H1 (cell line): ENCODE measurements at regions not wholly inside any gene's neighbourhood (a gene's known extent, or its start where the extent isn't known, plus 50 kb on each side); places are given as distances from the start of the nearest gene placed in this dataset.
A peak's percentile ranks its signal among the peaks of the same experiment; 100 is the strongest.

Experiments
- CTCF ChIA-PET: fragments of 300-600 bp; sonication (Branson Sonifier 250); formaldehyde crosslinking; loops from one replicate; lab custom pipeline; 2021; ENCODE audit not compliant: partially characterized antibody; lab: Charles Lee
- POLR2A ChIA-PET: fragments of 300-600 bp; sonication (Branson Sonifier 250); formaldehyde crosslinking; loops from one replicate; lab custom pipeline; 2021; ENCODE audit warnings: inconsistent platforms; ENCODE audit not compliant: partially characterized antibody; lab: Charles Lee
- DNase-seq, 2 experiments: peaks; one replicate each; pipeline versions ENCODE4 v3.0.0 to v3.0.0-alpha.2; 2010 to 2022; ENCODE audit warnings: low spot score in 2 of 2, low read depth in 1 of 2, mixed read lengths in 1 of 2
- FAIRE-seq: peaks from 2 replicates; lab custom pipeline; 2011; peaks lifted over from hg19 to GRCh38; lab: Jason Lieb, UNC
- H2AFZ ChIP-seq: 2 replicates; pipeline ENCODE4 v1.8.1; 2012; ENCODE audit warnings: low read length, inconsistent platforms
- H2AK5ac ChIP-seq: 2 replicates; pipeline ENCODE4 v1.6.1; 2013; ENCODE audit warnings: low read depth, low read length
- H2BK120ac ChIP-seq: replicated peaks from 2 replicates; pipeline ENCODE3; 2013; ENCODE audit warnings: low read depth, low read length, inconsistent platforms
- H2BK12ac ChIP-seq: 2 replicates; pipeline ENCODE4 v1.6.1; 2013; ENCODE audit warnings: low read depth, low read length
- H2BK15ac ChIP-seq: 2 replicates; pipeline ENCODE4 v1.6.1; 2013; ENCODE audit warnings: low read length
- H2BK20ac ChIP-seq: 2 replicates; pipeline ENCODE4 v1.6.1; 2013; ENCODE audit warnings: low read length
- H2BK5ac ChIP-seq: 2 replicates; pipeline ENCODE4 v1.6.1; 2013; ENCODE audit warnings: low read depth, low read length
- H3K14ac ChIP-seq: 2 replicates; pipeline ENCODE4 v1.6.1; 2013; ENCODE audit warnings: inconsistent platforms; ENCODE audit not compliant: insufficient read length
- H3K18ac ChIP-seq: 2 replicates; pipeline ENCODE4 v1.6.1; 2013; ENCODE audit warnings: low read length; ENCODE audit errors: extremely low read depth
- H3K23ac ChIP-seq: 2 replicates; pipeline ENCODE4 v1.6.1; 2013; ENCODE audit warnings: inconsistent platforms; ENCODE audit not compliant: insufficient read length
- H3K23me2 ChIP-seq: 2 replicates; pipeline ENCODE4 v1.6.1; 2013; ENCODE audit warnings: low read depth, low read length
- H3K27ac ChIP-seq: 2 replicates; pipeline ENCODE4 v1.6.1; 2011; ENCODE audit warnings: low read depth, low read length, inconsistent platforms
- H3K27me3 ChIP-seq, 4 experiments: replicated peaks in 1 of 4; 1 replicate in 1 of 4; 2 replicates in 3 of 4; pipeline versions ENCODE4 v1.6.1 to v1.8.1; 2011 to 2013; ENCODE audit warnings: low read length in 3 of 4, mild to moderate bottlenecking in 3 of 4, inconsistent platforms in 2 of 4, mixed read lengths in 2 of 4, moderate library complexity in 1 of 4; ENCODE audit not compliant: control insufficient read depth in 3 of 4, insufficient read depth in 3 of 4; ENCODE audit errors: extremely low read depth in 1 of 4
- H3K36me3 ChIP-seq, 4 experiments: 2 replicates each; pipeline versions ENCODE4 v1.6.1 to v1.8.1; 2011 to 2013; ENCODE audit warnings: mild to moderate bottlenecking in 4 of 4, low read length in 3 of 4, moderate library complexity in 2 of 4, control low read depth in 1 of 4, inconsistent platforms in 1 of 4; ENCODE audit not compliant: insufficient read depth in 4 of 4, control insufficient read depth in 2 of 4
- H3K4ac ChIP-seq: replicated peaks from 2 replicates; pipeline ENCODE3; 2013; ENCODE audit warnings: low read length, low read depth, mixed read lengths, inconsistent platforms; ENCODE audit not compliant: insufficient read length
- H3K4me1 ChIP-seq, 4 experiments: replicated peaks in 1 of 4; 1 replicate in 1 of 4; 2 replicates in 3 of 4; pipeline versions ENCODE4 v1.6.1 to v1.8.1; 2011 to 2013; ENCODE audit warnings: low read length in 3 of 4, inconsistent platforms in 2 of 4, mixed read lengths in 1 of 4; ENCODE audit not compliant: insufficient read depth in 4 of 4, control insufficient read depth in 3 of 4
- H3K4me2 ChIP-seq, 2 experiments: 2 replicates each; pipeline versions ENCODE4 v1.6.1 to v1.8.1; 2011 to 2013; ENCODE audit warnings: low read depth in 2 of 2, low read length in 2 of 2, control low read depth in 1 of 2, inconsistent platforms in 1 of 2, mild to moderate bottlenecking in 1 of 2; ENCODE audit not compliant: insufficient read depth in 1 of 2
- H3K4me3 ChIP-seq, 4 experiments: fragments of 200-600, 300-600 bp in 1 of 4; sonication (generic), shearing (Covaris generic), sonication (Bioruptor Twin) in 1 of 4; 2 replicates each; pipeline versions ENCODE4 v1.5.1 to v1.8.1; 2011 to 2016; ENCODE audit warnings: low read length in 4 of 4, low read depth in 3 of 4, control low read depth in 2 of 4, inconsistent platforms in 2 of 4, mild to moderate bottlenecking in 2 of 4, mixed read lengths in 1 of 4, moderate library complexity in 1 of 4; ENCODE audit not compliant: insufficient read depth in 2 of 4; ENCODE audit errors: extremely low read depth in 1 of 4
- H3K56ac ChIP-seq: replicated peaks from 2 replicates; pipeline ENCODE3; 2013; ENCODE audit warnings: low read depth, mild to moderate bottlenecking, mixed read lengths, low read length, inconsistent platforms; ENCODE audit not compliant: insufficient read length
- H3K79me1 ChIP-seq: 2 replicates; pipeline ENCODE4 v1.6.1; 2013; ENCODE audit warnings: low read depth, low read length, control low read depth
- H3K79me2 ChIP-seq, 2 experiments: 2 replicates each; pipeline versions ENCODE4 v1.6.1 to v1.8.1; 2012 to 2013; ENCODE audit warnings: low read length in 2 of 2, mild to moderate bottlenecking in 2 of 2, inconsistent platforms in 1 of 2; ENCODE audit not compliant: insufficient read depth in 2 of 2, control insufficient read depth in 1 of 2
- H3K9ac ChIP-seq, 4 experiments: replicated peaks in 1 of 4; 1 replicate in 1 of 4; 2 replicates in 3 of 4; pipeline versions ENCODE4 v1.6.1 to v1.8.1; 2011 to 2013; ENCODE audit warnings: low read depth in 3 of 4, low read length in 3 of 4, control low read depth in 2 of 4, mild to moderate bottlenecking in 2 of 4, moderate library complexity in 2 of 4, inconsistent platforms in 1 of 4; ENCODE audit errors: extremely low read depth in 1 of 4
- H3K9me3 ChIP-seq, 2 experiments: 2 replicates each; pipeline versions ENCODE4 v1.6.1 to v1.8.1; 2012 to 2013; ENCODE audit warnings: mild to moderate bottlenecking in 2 of 2, moderate library complexity in 2 of 2, control low read depth in 1 of 2, inconsistent platforms in 1 of 2, low read depth in 1 of 2, low read length in 1 of 2, mixed read lengths in 1 of 2; ENCODE audit not compliant: insufficient read depth in 2 of 2
- H4K20me1 ChIP-seq, 2 experiments: replicated peaks in 1 of 2; 2 replicates each; pipeline versions ENCODE3 to v1.8.1; 2011 to 2013; ENCODE audit warnings: inconsistent platforms in 2 of 2, low read length in 2 of 2, mild to moderate bottlenecking in 1 of 2; ENCODE audit not compliant: insufficient read depth in 2 of 2, control insufficient read depth in 1 of 2
- H4K5ac ChIP-seq: 2 replicates; pipeline ENCODE4 v1.6.1; 2013; ENCODE audit warnings: low read length, low read depth, mixed read lengths, inconsistent platforms; ENCODE audit not compliant: insufficient read length
- H4K8ac ChIP-seq: 2 replicates; pipeline ENCODE4 v1.8.0; 2013; ENCODE audit warnings: mild to moderate bottlenecking, moderate library complexity, low read length, inconsistent platforms; ENCODE audit not compliant: insufficient read depth; ENCODE audit errors: extremely low read depth
- H4K91ac ChIP-seq: replicated peaks from 2 replicates; pipeline ENCODE3; 2013; ENCODE audit warnings: low read length, mixed read lengths, inconsistent platforms; ENCODE audit not compliant: insufficient read length
- POLR2AphosphoS5 ChIP-seq: IDR thresholded peaks from 2 replicates; pipeline ENCODE4 v1.6.1; 2011; ENCODE audit warnings: low read depth, low read length
- RAD21 ChIP-seq, 2 experiments: IDR thresholded peaks in 1 of 2; conservative IDR thresholded peaks in 1 of 2; 2 replicates each; pipeline ENCODE4 v1.6.1; 2011; ENCODE audit warnings: low read depth in 2 of 2, low read length in 2 of 2, improper control_type of control experiment in 1 of 2, inconsistent platforms in 1 of 2, mild to moderate bottlenecking in 1 of 2, moderate library complexity in 1 of 2
- SRF ChIP-seq: IDR thresholded peaks from 2 replicates; pipeline ENCODE4 v1.6.1; 2011; ENCODE audit warnings: mild to moderate bottlenecking, low read depth, low read length, moderate library complexity
- WGBS, 2 experiments: shearing (Covaris generic) in 1 of 2; methylation state at CpG; one replicate each; pipeline versions ENCODE4 v1.1.6 to v1.1.7; 2013 to 2015; ENCODE audit warnings: low lambda C conversion rate in 2 of 2, mixed read lengths in 2 of 2, inconsistent platforms in 1 of 2, low coverage in 1 of 2, missing lambda C conversion rate in 1 of 2; ENCODE audit not compliant: insufficient replicate concordance in 2 of 2, insufficient coverage in 1 of 2, insufficient read length in 1 of 2; ENCODE audit errors: extremely low coverage in 1 of 2, missing lambda C conversion rate in 1 of 2; 5-methylcytosine and 5-hydroxymethylcytosine counted together
- TF ChIP-seq, protein P1 (sequence below), 3 experiments: IDR thresholded peaks; 1 replicate in 2 of 3; 2 replicates in 1 of 3; pipeline versions ENCODE4 v1.5.1 to v1.6.1; 2011; ENCODE audit warnings: low read length in 3 of 3, mild to moderate bottlenecking in 3 of 3, inconsistent platforms in 2 of 3, low read depth in 1 of 3, moderate library complexity in 1 of 3; ENCODE audit not compliant: insufficient read depth in 1 of 3; ENCODE audit errors: control extremely low read depth in 1 of 3

DNA sequence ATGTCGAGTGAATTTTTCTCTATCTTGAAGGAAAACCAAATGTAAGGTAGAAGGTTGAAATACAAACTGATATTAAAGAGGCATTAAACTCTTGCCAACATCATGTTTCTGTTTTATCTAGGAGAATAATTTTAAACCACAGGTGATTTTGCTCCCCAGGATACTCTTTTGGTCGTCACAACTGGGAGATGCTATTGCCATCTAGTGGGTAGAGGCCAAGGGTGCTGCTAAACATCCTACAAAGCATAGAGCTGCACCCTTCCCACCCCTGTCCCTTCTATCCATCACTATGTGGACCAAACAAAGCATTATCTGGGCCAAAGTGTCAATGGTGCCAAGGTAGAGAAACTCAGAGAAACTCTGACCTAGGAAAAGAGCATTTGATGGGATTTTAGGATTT lies 154.6 kb upstream of the MAGEB2 start:
- Histone ChIP-seq H2AFZ (no peak overlapping the region), H3K23ac (no peak overlapping the region), H3K4me3 (no peak overlapping the region), H3K23me2 (no peaks in the 10 kb centered on the region), H3K36me3 (no peaks in the 10 kb centered on the region), H3K79me1 (no peaks in the 10 kb centered on the region), H3K18ac (no peak overlapping the region), H3K56ac (no peak overlapping the region), H2AK5ac (no peak overlapping the region), H4K91ac (no peak overlapping the region), H2BK120ac (no peak overlapping the region), H2BK12ac (no peak overlapping the region), H3K4ac (no peak overlapping the region), H3K79me2 (no peaks in the 10 kb centered on the region), H3K14ac (no peak overlapping the region), H4K20me1 (no peaks in the 10 kb centered on the region), H4K8ac (no peak overlapping the region), H2BK15ac (no peak overlapping the region), H3K9me3 (no peaks in the 10 kb centered on the region), H2BK20ac (no peak overlapping the region), H2BK5ac (no peak overlapping the region), H3K27me3 (no peaks in the 10 kb centered on the region), H3K4me2 (no peak overlapping the region), H4K5ac (no peak overlapping the region), H3K9ac (no peak overlapping the region), H3K4me1 (no peaks in the 10 kb centered on the region), H3K27ac (no peak overlapping the region)
- TF ChIP-seq, protein P1, sequence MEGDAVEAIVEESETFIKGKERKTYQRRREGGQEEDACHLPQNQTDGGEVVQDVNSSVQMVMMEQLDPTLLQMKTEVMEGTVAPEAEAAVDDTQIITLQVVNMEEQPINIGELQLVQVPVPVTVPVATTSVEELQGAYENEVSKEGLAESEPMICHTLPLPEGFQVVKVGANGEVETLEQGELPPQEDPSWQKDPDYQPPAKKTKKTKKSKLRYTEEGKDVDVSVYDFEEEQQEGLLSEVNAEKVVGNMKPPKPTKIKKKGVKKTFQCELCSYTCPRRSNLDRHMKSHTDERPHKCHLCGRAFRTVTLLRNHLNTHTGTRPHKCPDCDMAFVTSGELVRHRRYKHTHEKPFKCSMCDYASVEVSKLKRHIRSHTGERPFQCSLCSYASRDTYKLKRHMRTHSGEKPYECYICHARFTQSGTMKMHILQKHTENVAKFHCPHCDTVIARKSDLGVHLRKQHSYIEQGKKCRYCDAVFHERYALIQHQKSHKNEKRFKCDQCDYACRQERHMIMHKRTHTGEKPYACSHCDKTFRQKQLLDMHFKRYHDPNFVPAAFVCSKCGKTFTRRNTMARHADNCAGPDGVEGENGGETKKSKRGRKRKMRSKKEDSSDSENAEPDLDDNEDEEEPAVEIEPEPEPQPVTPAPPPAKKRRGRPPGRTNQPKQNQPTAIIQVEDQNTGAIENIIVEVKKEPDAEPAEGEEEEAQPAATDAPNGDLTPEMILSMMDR (IDR thresholded peaks at IDR 0.05; ENCODE audit: control extremely low read depth in 1 of 3, insufficient read depth in 1 of 3, low read depth in 1 of 3, low read length in 3 of 3) = peak; percentile 23 to 52 (median 35); a peak in 3 of 4 replicates
- TF ChIP-seq POLR2AphosphoS5 = no peak
- TF ChIP-seq SRF = no peak
- TF ChIP-seq RAD21 (IDR thresholded peaks at IDR 0.05 in 1 of 2, conservative IDR thresholded peaks at IDR 0.05 in 1 of 2; ENCODE audit: low read depth in 2 of 2, low read length in 2 of 2) = peak; percentile 75 to 79
- ChIA-PET POLR2A (no interaction called here), CTCF (interaction anchor here (0.8 to 1.4 kb wide), 3 partner anchors 157 to 353 kb away, joined by 3 to 4 read pairs (median 4); no protein-coding TSS in a partner anchor)
- 58% methylated on average over 2 of the region's 2 CpGs; no CpG with 5 or more reads in 1 of the 2 experiments for WGBS, 2 experiments
- FAIRE-seq = peak; percentile 90
- no peak for DNase-seq
